Erythroblast (primary cell): ENCODE measurements at regions not wholly inside any gene's neighbourhood (a gene's known extent, or its start where the extent isn't known, plus 50 kb on each side); places are given as distances from the start of the nearest gene placed in this dataset.

Experiments
- DNase-seq, 2 experiments: peaks; one replicate each; lab custom pipeline; 2025; lab: John Stamatoyannopoulos, UW
- GATA1 ChIP-seq: IDR thresholded peaks from 2 replicates; pipeline ENCODE4 v1.6.1; 2011; ENCODE audit warnings: low read depth, mild to moderate bottlenecking, control low read depth, low read length, moderate library complexity
- POLR2A ChIP-seq: IDR thresholded peaks from 2 replicates; pipeline ENCODE4 v1.6.1; 2011; ENCODE audit warnings: mild to moderate bottlenecking, low read length

- TF ChIP-seq GATA1 (no peak), POLR2A (no peak)
- DNase-seq = no peak
Measured at GRCh38 chr14:100433428-100433814, 110.3 kb downstream of the SLC25A47 start.

- TF ChIP-seq GATA1 = no peak
- TF ChIP-seq POLR2A = no peak
- no peak for DNase-seq
Measured at GRCh38 chr14:100434033-100434601, 111.0 kb downstream of the SLC25A47 start.

GRCh38 chr14:100434911-100435438 is 111.8 kb downstream of the SLC25A47 start:
- no peak for DNase-seq
- TF ChIP-seq GATA1 = no peak
- no peak for TF ChIP-seq POLR2A

GRCh38 chr14:100435459-100435858 is 112.3 kb downstream of the SLC25A47 start:
- TF ChIP-seq POLR2A = no peak
- TF ChIP-seq GATA1 = no peak
- no peak for DNase-seq

DNA sequence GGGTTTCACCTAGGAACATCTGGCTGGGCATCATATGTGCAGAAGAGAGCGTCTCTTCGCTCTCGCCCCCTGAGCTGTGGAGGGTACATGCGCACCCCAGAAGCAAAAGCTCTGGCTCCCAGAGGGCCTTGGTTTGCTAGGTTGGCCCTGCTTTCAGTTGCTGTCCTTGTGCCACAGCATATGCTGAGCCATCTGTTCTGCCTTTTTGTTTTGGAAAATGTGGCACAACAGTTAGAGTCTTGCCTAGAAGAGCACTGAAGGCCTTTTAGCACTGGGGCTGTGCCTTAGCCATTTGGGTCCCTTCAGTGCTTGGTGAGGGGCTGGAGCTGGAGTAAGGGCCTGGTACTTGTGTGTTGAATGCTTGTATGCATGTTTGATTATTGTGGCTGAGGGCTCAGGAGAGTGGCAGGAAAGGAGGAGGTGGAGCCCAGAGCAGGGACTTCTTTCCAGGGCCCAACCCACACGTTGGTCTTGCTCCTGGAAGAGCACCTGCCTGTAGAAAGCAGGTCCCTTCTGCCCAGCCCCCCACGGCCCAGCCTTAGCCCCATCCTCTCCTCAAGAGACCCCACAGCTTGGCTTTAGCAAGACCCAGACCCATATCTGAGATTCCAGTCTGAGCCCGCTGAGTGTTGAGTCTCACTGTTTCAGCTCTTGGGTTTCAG is 113.7 kb downstream of the SLC25A47 start:
- TF ChIP-seq POLR2A = no peak
- TF ChIP-seq GATA1 = no peak
- no peak for DNase-seq

GRCh38 chr14:100438271-100438670 is 115.1 kb downstream of the SLC25A47 start:
- no peak for DNase-seq
- TF ChIP-seq GATA1 (no peak), POLR2A (no peak)

GRCh38 chr14:100438678-100439592 is 115.8 kb downstream of the SLC25A47 start:
- DNase-seq = peak in 1 of 2 experiments; percentile 18
- TF ChIP-seq GATA1 (no peak), POLR2A (no peak)

DNA sequence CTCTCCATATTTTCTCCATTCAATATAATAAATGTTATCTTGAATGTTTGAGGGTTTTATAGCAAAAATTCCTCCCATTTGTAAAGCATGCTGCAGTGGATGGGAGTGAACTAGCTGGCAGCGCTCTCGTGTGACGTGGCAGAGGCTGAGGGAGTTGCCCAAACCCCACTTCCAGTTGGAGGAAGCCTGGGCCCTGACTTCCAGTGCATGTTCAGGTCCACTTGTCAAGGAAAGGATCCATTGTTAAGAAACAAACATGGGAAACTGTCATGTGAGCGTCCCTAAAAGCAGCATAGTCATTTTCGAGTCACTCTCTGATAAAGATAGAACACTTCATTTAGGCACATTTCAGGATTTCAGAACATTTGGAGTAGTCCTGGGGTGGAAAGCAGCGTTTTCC is 116.6 kb downstream of the SLC25A47 start:
- no peak for DNase-seq

DNA sequence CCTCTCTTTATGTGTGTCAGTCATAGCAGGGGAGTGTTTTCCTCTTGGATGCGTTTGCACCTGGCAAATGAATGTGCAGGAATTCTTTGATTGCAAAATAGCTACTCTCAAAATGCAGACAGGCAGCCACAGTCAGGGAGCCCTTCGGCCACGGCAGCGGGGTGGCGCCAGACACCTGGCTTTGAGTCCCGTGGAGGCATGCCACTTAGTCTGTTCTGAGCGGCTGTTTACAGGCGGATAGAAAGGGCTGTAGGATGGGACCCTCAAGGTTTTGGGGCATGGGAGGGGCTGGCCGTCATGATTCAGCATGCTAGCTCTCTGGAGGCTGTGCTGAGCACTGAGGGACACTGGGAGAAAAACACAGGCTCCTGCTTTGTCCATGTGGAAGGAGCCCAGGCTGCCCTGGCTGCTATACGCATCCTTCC is 117.1 kb downstream of the SLC25A47 start:
- peak; percentile 40 to 64 for DNase-seq
- TF ChIP-seq GATA1 (no peak), POLR2A (no peak)

More for the DNA sequence above, 116.6 kb downstream of the SLC25A47 start:
- no peak for TF ChIP-seq GATA1

- TF ChIP-seq GATA1 (no peak), POLR2A (no peak)
- DNase-seq = peak; percentile 41 to 54
Measured at GRCh38 chr14:100440758-100441203, 117.6 kb downstream of the SLC25A47 start.

DNA sequence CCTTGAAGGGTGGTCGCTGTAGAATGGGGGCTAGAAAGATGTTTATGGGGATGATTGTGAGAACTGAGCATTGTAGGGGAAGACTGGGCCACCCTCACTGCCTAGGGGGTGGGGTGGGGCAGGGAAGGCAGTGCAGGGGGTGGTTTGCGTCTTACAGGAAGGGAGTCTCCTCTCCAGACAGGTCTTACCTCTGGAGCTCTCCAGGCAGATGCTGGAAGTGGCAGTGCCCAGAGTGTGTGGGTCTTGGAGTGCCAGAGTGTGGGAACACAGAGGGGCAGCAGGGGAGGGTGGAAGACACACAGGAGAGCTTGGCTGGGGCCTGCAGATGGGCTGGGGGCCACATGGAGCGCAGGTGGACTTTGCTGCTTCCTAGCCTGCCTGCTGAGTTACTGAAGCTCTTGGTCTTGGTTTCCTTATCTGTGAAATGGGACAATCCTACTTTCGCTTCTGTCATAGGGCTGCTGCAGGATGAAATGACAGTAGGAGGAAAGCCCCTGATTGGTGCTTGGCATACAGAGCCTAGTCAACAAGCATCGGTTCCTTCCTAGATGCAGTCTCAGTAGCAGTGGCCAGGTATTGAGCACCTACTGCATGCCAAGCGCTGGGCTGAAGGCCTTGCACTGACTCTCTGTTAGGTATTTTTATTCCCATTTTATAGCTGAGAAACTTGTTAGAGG is 118.3 kb downstream of the SLC25A47 start:
- TF ChIP-seq GATA1 = no peak
- no peak for TF ChIP-seq POLR2A
- DNase-seq = no peak

- DNase-seq = no peak
- TF ChIP-seq POLR2A (no peak), GATA1 (no peak)
Measured at GRCh38 chr14:100442036-100442435, 118.9 kb downstream of the SLC25A47 start.

GRCh38 chr14:100442498-100443490 is 119.7 kb downstream of the SLC25A47 start:
- DNase-seq = no peak
- TF ChIP-seq POLR2A = no peak
- TF ChIP-seq GATA1 = no peak

- DNase-seq = no peak
- no peak for TF ChIP-seq POLR2A
Measured at GRCh38 chr14:100443603-100444002, 120.5 kb downstream of the SLC25A47 start.
